ENCODE measurements at regions not wholly inside any gene's neighbourhood (a gene's known extent, or its start where the extent isn't known, plus 50 kb on each side); places are given as distances from the start of the nearest gene placed in this dataset.

GRCh38 chr4:187172340-187172761 lies 448.7 kb upstream of the FAT1 start:
- no peak for FAIRE-seq
- no peak for TF ChIP-seq CTCF (IDR thresholded peaks at IDR 0.05; ENCODE audit: insufficient read depth, missing control alignments)
- DNase-seq (ENCODE audit: insufficient read length, low spot score): no peak

- TF ChIP-seq CTCF (IDR thresholded peaks at IDR 0.05; ENCODE audit: insufficient read depth, missing control alignments): no peak
- FAIRE-seq: no peak
- DNase-seq (ENCODE audit: insufficient read length, low spot score): no peak
These were observed 451.1 kb upstream of the FAT1 start for GRCh38 chr4:187174749-187175148.

DNA sequence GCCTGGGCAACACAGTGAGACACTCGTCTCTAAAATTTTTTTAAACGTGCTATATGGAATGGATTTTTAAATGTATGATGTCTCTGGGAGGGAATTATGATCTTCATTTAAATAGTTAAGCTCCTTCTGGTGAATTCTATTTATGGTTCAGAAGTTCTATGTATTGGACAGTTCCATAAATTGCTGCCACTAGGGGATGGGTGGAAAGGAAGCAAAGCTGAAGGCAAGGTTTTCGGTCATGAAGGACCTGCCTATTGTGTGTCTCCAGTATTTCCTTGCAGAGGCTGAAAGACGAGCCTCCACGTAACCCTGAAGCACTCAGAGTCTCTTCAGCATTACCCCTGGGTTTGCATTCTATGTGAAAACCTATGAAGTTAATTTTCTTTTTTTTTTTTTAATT lies 451.5 kb upstream of the FAT1 start:
- FAIRE-seq: no peak
- no peak for DNase-seq (ENCODE audit: insufficient read length, low spot score)

GRCh38 chr4:187176261-187176910 lies 452.7 kb upstream of the FAT1 start:
- DNase-seq (ENCODE audit: insufficient read length, low spot score) (no peak), FAIRE-seq (no peak)
- TF ChIP-seq CTCF (IDR thresholded peaks at IDR 0.05; ENCODE audit: insufficient read depth, missing control alignments): no peak

More for the DNA sequence above, 451.5 kb upstream of the FAT1 start:
- TF ChIP-seq CTCF (IDR thresholded peaks at IDR 0.05; ENCODE audit: insufficient read depth, missing control alignments): no peak

- FAIRE-seq (no peak), DNase-seq (ENCODE audit: insufficient read length, low spot score) (no peak)
- TF ChIP-seq CTCF (IDR thresholded peaks at IDR 0.05; ENCODE audit: insufficient read depth, missing control alignments): no peak
These were observed 454.4 kb upstream of the FAT1 start for GRCh38 chr4:187178084-187178483.

DNA sequence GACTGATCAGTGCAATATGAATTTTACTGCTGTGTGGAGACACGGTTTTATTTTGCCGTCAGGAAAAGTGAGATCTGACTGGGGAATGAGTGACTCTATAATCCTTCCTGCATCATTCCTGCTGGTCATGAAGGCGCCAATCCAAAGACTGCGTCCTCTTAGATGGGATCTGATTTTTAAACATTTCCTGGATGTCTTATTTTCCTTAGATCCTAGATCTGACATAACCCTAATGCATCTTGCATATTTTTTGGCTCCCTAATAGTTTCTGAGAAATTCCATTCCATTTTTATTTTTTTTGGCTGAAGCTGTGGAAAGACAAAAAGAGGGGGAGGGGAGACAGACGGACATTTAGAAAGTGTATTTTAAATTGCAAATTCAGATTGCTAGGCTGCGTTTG lies 454.9 kb upstream of the FAT1 start:
- no peak for DNase-seq (ENCODE audit: insufficient read length, low spot score)
- no peak for TF ChIP-seq CTCF (IDR thresholded peaks at IDR 0.05; ENCODE audit: insufficient read depth, missing control alignments)
- no peak for FAIRE-seq
